ENCODE measurements at regions not wholly inside any gene's neighbourhood (a gene's known extent, or its start where the extent isn't known, plus 50 kb on each side); places are given as distances from the start of the nearest gene placed in this dataset.

- no peak for TF ChIP-seq EZH2 (IDR thresholded peaks at IDR 0.05; ENCODE audit: insufficient read depth, poor library complexity, severe bottlenecking)
- TF ChIP-seq EZH2phosphoT487 (IDR thresholded peaks at IDR 0.05; ENCODE audit: insufficient read depth, low read depth), result no peak
Observed at GRCh38 chr6:134406311-134406710, 88.4 kb upstream of the SGK1 start.
